M059J (cell line): ENCODE measurements at regions not wholly inside any gene's neighbourhood (a gene's known extent, or its start where the extent isn't known, plus 50 kb on each side); places are given as distances from the start of the nearest gene placed in this dataset.

ENCODE experiments used
- DNase-seq: peaks from one replicate; pipeline ENCODE4 v3.0.0-alpha.2; 2012; ENCODE audit warnings: low read depth

GRCh38 chr3:87175732-87176131, 51.4 kb upstream of the CHMP2B start:
- DNase-seq: no peak

- no peak for DNase-seq
These were observed 53.3 kb upstream of the CHMP2B start for GRCh38 chr3:87173776-87174175.

- peak; percentile 15 for DNase-seq
These were observed 54.0 kb upstream of the CHMP2B start for GRCh38 chr3:87173071-87173470.

GRCh38 chr3:87167628-87168456, 59.3 kb upstream of the CHMP2B start:
- peak; percentile 52 for DNase-seq

- DNase-seq: no peak
These were observed 62.9 kb upstream of the CHMP2B start for GRCh38 chr3:87164245-87164644.

- DNase-seq: no peak
These were observed 65.3 kb upstream of the CHMP2B start for GRCh38 chr3:87161851-87162250.

- peak; percentile 29 for DNase-seq
These were observed 65.7 kb upstream of the CHMP2B start for GRCh38 chr3:87161417-87161816.

- DNase-seq: no peak
These were observed 66.1 kb upstream of the CHMP2B start for GRCh38 chr3:87161013-87161412.

- DNase-seq: no peak
These were observed 68.3 kb upstream of the CHMP2B start for GRCh38 chr3:87158823-87159222.

GRCh38 chr3:87148020-87148419, 79.1 kb upstream of the CHMP2B start:
- DNase-seq: no peak

GRCh38 chr3:87147562-87147961, 79.5 kb upstream of the CHMP2B start:
- DNase-seq: no peak

- no peak for DNase-seq
These were observed 81.6 kb upstream of the CHMP2B start for GRCh38 chr3:87145553-87145952.

- DNase-seq: no peak
These were observed 91.0 kb upstream of the CHMP2B start for GRCh38 chr3:87136066-87136596.

- no peak for DNase-seq
These were observed 91.7 kb upstream of the CHMP2B start for GRCh38 chr3:87135412-87135811.

GRCh38 chr3:87132801-87133200, 94.3 kb upstream of the CHMP2B start:
- no peak for DNase-seq

GRCh38 chr3:87128006-87128405, 99.1 kb upstream of the CHMP2B start:
- no peak for DNase-seq

- no peak for DNase-seq
These were observed 99.8 kb upstream of the CHMP2B start for GRCh38 chr3:87127281-87127680.

GRCh38 chr3:87126321-87126720, 100.8 kb upstream of the CHMP2B start:
- DNase-seq: no peak

GRCh38 chr3:87125116-87125515, 102.0 kb upstream of the CHMP2B start:
- no peak for DNase-seq

- no peak for DNase-seq
These were observed 104.3 kb upstream of the CHMP2B start for GRCh38 chr3:87122766-87123165.

GRCh38 chr3:87121856-87122255, 105.3 kb upstream of the CHMP2B start:
- no peak for DNase-seq

- no peak for DNase-seq
These were observed 106.2 kb upstream of the CHMP2B start for GRCh38 chr3:87120881-87121280.

- DNase-seq: no peak
These were observed 106.9 kb upstream of the CHMP2B start for GRCh38 chr3:87120236-87120635.

GRCh38 chr3:87109465-87109864, 117.6 kb upstream of the CHMP2B start:
- no peak for DNase-seq
